WERI-Rb-1 (cell line): ENCODE measurements at regions not wholly inside any gene's neighbourhood (a gene's known extent, or its start where the extent isn't known, plus 50 kb on each side); places are given as distances from the start of the nearest gene placed in this dataset.
A peak's percentile ranks its signal among the peaks of the same experiment; 100 is the strongest.

Experiments used
- DNase-seq: peaks from one replicate; pipeline ENCODE4 v3.0.0-alpha.2; 2020
- H3K27ac ChIP-seq: fragments of 250-450 bp; sonication (Bioruptor Pico); 2 replicates; pipeline ENCODE4 v1.5.1; 2020; ENCODE audit warnings: mild to moderate bottlenecking, moderate library complexity
- H3K27me3 ChIP-seq: fragments of 250-450 bp; sonication (Bioruptor Pico); 2 replicates; pipeline ENCODE4 v1.5.1; 2021; ENCODE audit warnings: mild to moderate bottlenecking, low read depth, moderate library complexity; ENCODE audit not compliant: insufficient read depth, severe bottlenecking
- H3K36me3 ChIP-seq: fragments of 250-450 bp; sonication (Bioruptor Pico); 2 replicates; pipeline ENCODE4 v1.5.1; 2020; ENCODE audit warnings: mild to moderate bottlenecking, moderate library complexity
- H3K4me3 ChIP-seq: 2 replicates; pipeline ENCODE4 v1.5.1; 2011; ENCODE audit warnings: low read depth, mild to moderate bottlenecking, control low read depth, low read length
- H3K9me3 ChIP-seq: fragments of 250-450 bp; sonication (Bioruptor Pico); 2 replicates; pipeline ENCODE4 v1.5.1; 2021; ENCODE audit warnings: mild to moderate bottlenecking, moderate library complexity; ENCODE audit not compliant: severe bottlenecking
- CTCF ChIP-seq: IDR thresholded peaks from 2 replicates; pipeline ENCODE4 v1.5.1; 2011; ENCODE audit warnings: low read depth, mild to moderate bottlenecking, control low read depth, inconsistent platforms, low read length

- Histone ChIP-seq H3K36me3 (no peaks in the 10 kb centered on the region), H3K27me3 (no peaks in the 10 kb centered on the region), H3K27ac (peak overlapping the region; percentile 81), H3K9me3 (peaks cover 12% of the 10 kb centered on the region), H3K4me3 (peak overlapping the region; percentile 69)
- peak; percentile 90 for DNase-seq
- TF ChIP-seq CTCF, result no peak
These were observed 140.3 kb upstream of the ERCC4 start for GRCh38 chr16:13779676-13780075.

DNA sequence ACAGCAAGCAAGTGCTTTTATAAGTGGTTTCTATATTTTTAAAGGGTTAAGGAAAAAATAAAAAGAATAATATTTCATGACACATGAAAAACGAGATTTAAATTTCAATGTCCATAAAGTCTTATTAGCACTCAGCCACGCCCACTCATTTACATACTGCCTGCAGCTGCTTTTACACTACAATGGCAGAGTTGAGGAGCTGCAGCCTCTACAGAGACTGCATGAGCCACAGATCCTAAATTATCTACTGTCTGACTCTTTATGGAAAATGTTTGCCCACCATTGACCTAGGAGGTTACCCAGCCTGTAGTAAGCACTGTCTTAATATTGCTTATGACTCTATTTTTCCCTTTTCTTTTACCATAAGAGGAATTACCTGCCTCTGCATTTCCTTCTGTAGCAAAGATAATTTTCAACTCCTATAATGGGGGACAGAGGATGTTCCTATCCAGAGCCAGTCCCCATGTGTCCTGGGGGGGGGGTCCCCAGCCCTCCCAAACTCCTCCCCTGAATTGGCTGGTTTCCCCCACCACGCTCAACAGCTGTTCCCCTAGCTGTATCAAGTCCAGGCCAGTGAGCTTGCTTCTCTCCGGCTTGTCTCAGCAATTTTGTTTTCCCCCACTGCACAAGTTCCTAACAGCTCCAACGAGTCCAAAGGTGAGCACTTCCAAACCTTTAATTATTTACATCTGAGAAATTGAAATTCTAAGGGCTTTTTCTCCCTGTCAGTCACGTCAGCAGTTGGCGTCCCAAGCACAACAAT is 139.4 kb upstream of the ERCC4 start:
- Histone ChIP-seq H3K27ac (peak overlapping the region; percentile 81), H3K4me3 (peak overlapping the region; percentile 69), H3K27me3 (no peaks in the 10 kb centered on the region), H3K9me3 (peaks cover 12% of the 10 kb centered on the region), H3K36me3 (no peaks in the 10 kb centered on the region)
- peak; percentile 14 for DNase-seq
- TF ChIP-seq CTCF, result no peak

- no peaks in the 10 kb centered on the region for H3K27me3 ChIP-seq
- H3K4me3 ChIP-seq, result no peak overlapping the region
- no peaks in the 10 kb centered on the region for H3K36me3 ChIP-seq
- no peak overlapping the region for H3K27ac ChIP-seq
- TF ChIP-seq CTCF, result no peak
- peaks cover 12% of the 10 kb centered on the region for H3K9me3 ChIP-seq
- DNase-seq, result no peak
These were observed 138.8 kb upstream of the ERCC4 start for GRCh38 chr16:13781169-13781564.

DNA sequence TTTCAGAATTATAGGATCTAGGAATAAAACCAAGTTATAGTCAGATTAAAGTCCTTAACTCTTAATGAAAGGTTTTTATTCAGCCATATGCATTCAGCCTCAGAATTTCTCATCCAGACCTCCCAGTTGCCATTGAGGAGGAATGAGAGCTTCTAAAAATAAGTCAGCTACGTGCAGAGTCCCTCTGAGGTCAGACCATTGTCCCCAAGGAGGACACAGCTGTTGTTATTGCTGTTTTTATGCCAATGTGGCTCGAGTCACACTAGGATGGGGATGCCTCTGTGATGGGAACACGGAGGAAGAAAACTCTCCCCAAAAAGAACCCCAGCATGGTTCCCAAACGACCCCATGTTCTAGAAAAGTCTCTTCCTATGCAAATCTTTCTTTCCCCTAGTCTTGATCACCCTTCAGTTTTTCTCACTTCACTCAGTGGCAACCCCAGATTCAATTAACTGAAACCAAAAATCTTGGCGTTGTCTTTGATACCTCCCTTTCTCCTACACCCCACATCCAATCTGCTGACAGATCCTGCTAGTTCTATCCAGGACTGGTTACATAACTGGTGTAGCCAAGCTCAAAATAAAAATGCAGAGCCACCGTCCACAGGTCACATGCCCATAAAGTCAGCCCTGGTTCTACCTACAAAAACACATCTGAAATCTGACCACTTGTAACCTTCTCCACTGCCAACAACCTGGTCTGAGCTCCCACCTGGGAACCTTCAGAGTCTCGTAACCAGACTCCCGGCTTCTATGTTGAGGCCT is 138.2 kb upstream of the ERCC4 start:
- H3K4me3 ChIP-seq, result no peak overlapping the region
- no peak for DNase-seq
- peaks cover 9% of the 10 kb centered on the region for H3K9me3 ChIP-seq
- H3K27ac ChIP-seq, result no peak overlapping the region
- H3K36me3 ChIP-seq, result no peaks in the 10 kb centered on the region
- H3K27me3 ChIP-seq, result no peaks in the 10 kb centered on the region
- TF ChIP-seq CTCF, result no peak

GRCh38 chr16:13791095-13791494 is 128.9 kb upstream of the ERCC4 start:
- H3K4me3 ChIP-seq, result no peak overlapping the region
- no peak for TF ChIP-seq CTCF
- no peaks in the 10 kb centered on the region for H3K27me3 ChIP-seq
- no peak for DNase-seq
- no peaks in the 10 kb centered on the region for H3K36me3 ChIP-seq
- H3K27ac ChIP-seq, result no peak overlapping the region
- no peaks in the 10 kb centered on the region for H3K9me3 ChIP-seq
